SU-DHL-6 (cell line): ENCODE measurements at regions not wholly inside any gene's neighbourhood (a gene's known extent, or its start where the extent isn't known, plus 50 kb on each side); places are given as distances from the start of the nearest gene placed in this dataset.

Experiments used
- H2AFZ ChIP-seq: fragments of 200-600 bp; sonication (generic); 2 replicates; pipeline ENCODE4 v1.6.1; 2014; ENCODE audit warnings: low read depth, mild to moderate bottlenecking, moderate library complexity, mixed read lengths, antibody characterized with exemption, low read length; ENCODE audit not compliant: severe bottlenecking
- H3F3A ChIP-seq: fragments of 200-600 bp; shearing (Covaris generic); 2 replicates; pipeline ENCODE4 v1.6.0; 2016; ENCODE audit warnings: antibody characterized with exemption, mild to moderate bottlenecking; ENCODE audit not compliant: insufficient read depth
- H3K27ac ChIP-seq: fragments of 200-600 bp; sonication (generic); 2 replicates; pipeline ENCODE4 v1.5.1; 2016; ENCODE audit warnings: low read depth, mild to moderate bottlenecking, low read length, moderate library complexity, mixed read lengths
- H3K27me3 ChIP-seq: fragments of 200-600 bp; sonication (generic), shearing (Covaris generic); 2 replicates; pipeline ENCODE4 v1.6.0; 2014; ENCODE audit warnings: mild to moderate bottlenecking, low read length
- H3K36me3 ChIP-seq: fragments of 200-600 bp; sonication (generic); 2 replicates; pipeline ENCODE4 v1.6.1; 2014; ENCODE audit warnings: mild to moderate bottlenecking, low read length, mixed read lengths
- H3K4me2 ChIP-seq: fragments of 300-600, 200-600 bp; shearing (Covaris generic), sonication (generic); 2 replicates; pipeline ENCODE4 v1.6.0; 2014; ENCODE audit warnings: low read length, low read depth, mild to moderate bottlenecking; ENCODE audit not compliant: poor library complexity, severe bottlenecking
- H3K4me3 ChIP-seq: fragments of 200-600 bp; sonication (generic); 2 replicates; pipeline ENCODE4 v1.5.1; 2014; ENCODE audit warnings: antibody characterized with exemption, low read length, mild to moderate bottlenecking, mixed read lengths; ENCODE audit not compliant: insufficient read depth, poor library complexity, severe bottlenecking
- H3K79me2 ChIP-seq: fragments of 200-600 bp; sonication (generic); 2 replicates; pipeline ENCODE4 v1.6.1; 2014; ENCODE audit warnings: mild to moderate bottlenecking, low read length, moderate library complexity; ENCODE audit not compliant: insufficient read depth
- H3K9ac ChIP-seq: fragments of 200-600 bp; sonication (generic); 2 replicates; pipeline ENCODE4 v1.7.0; 2014; ENCODE audit warnings: mild to moderate bottlenecking, low read length
- H3K9me2 ChIP-seq: fragments of 200-600 bp; sonication (generic); replicated peaks from 2 replicates; pipeline ENCODE4 v1.6.1; 2014; ENCODE audit warnings: low read length; ENCODE audit not compliant: insufficient read depth
- H3K9me3 ChIP-seq: fragments of 200-600 bp; sonication (generic); 2 replicates; pipeline ENCODE4 v1.6.1; 2014; ENCODE audit warnings: low read length, mixed read lengths; ENCODE audit not compliant: insufficient read depth
- H4K20me1 ChIP-seq: fragments of 200-600 bp; sonication (generic); 2 replicates; pipeline ENCODE4 v1.6.1; 2014; ENCODE audit warnings: low read depth, mild to moderate bottlenecking, antibody characterized with exemption, low read length, moderate library complexity, mixed read lengths
- CTCF ChIP-seq: fragments of 200-600 bp; sonication (generic); IDR thresholded peaks from one replicate; pipeline ENCODE4 v1.5.1; 2017; ENCODE audit warnings: antibody characterized with exemption, mild to moderate bottlenecking, low read length, moderate library complexity; ENCODE audit not compliant: insufficient read depth, poor library complexity, severe bottlenecking
- EZH2phosphoT487 ChIP-seq: fragments of 200-600 bp; sonication (generic), shearing (Covaris generic); conservative IDR thresholded peaks from 2 replicates; pipeline ENCODE4 v1.6.1; 2018; ENCODE audit warnings: mild to moderate bottlenecking, antibody characterized with exemption, low read length, moderate library complexity, mixed read lengths

- H3K79me2 ChIP-seq, result no peaks in the 10 kb centered on the region
Observed at GRCh38 chr6:1118287-1118647, 193.6 kb upstream of the FOXQ1 start.

GRCh38 chr6:1117530-1118286, 194.2 kb upstream of the FOXQ1 start:
- Histone ChIP-seq H3K79me2 (no peaks in the 10 kb centered on the region), H3K4me2 (no peak overlapping the region), H3K9me3 (no peaks in the 10 kb centered on the region), H2AFZ (no peak overlapping the region), H3K4me3 (no peak overlapping the region), H3K27me3 (no peaks in the 10 kb centered on the region), H3K36me3 (no peaks in the 10 kb centered on the region), H3F3A (no peaks in the 10 kb centered on the region), H3K9ac (no peak overlapping the region), H4K20me1 (no peaks in the 10 kb centered on the region; the same call in 1 of the 2 replicates), H3K27ac (no peak overlapping the region), H3K9me2 (no peaks in the 10 kb centered on the region)
- TF ChIP-seq CTCF, result no peak
- TF ChIP-seq EZH2phosphoT487, result no peak

More at GRCh38 chr6:1118287-1118647, 193.6 kb upstream of the FOXQ1 start:
- Histone ChIP-seq H3K9ac (no peak overlapping the region), H3F3A (no peaks in the 10 kb centered on the region), H3K27ac (no peak overlapping the region), H3K4me3 (no peak overlapping the region), H2AFZ (no peak overlapping the region), H3K36me3 (no peaks in the 10 kb centered on the region), H3K4me2 (no peak overlapping the region), H3K9me2 (no peaks in the 10 kb centered on the region), H3K9me3 (no peaks in the 10 kb centered on the region), H3K27me3 (no peaks in the 10 kb centered on the region), H4K20me1 (no peaks in the 10 kb centered on the region; the same call in 1 of the 2 replicates)
- TF ChIP-seq EZH2phosphoT487 (no peak), CTCF (no peak)

GRCh38 chr6:1116149-1116548, 195.7 kb upstream of the FOXQ1 start:
- no peak overlapping the region for H3K4me2 ChIP-seq
- no peaks in the 10 kb centered on the region for H3K9me3 ChIP-seq
- TF ChIP-seq EZH2phosphoT487, result no peak
- no peak for TF ChIP-seq CTCF

More at GRCh38 chr6:1116149-1116548, 195.7 kb upstream of the FOXQ1 start:
- no peak overlapping the region for H3K27ac ChIP-seq
- no peak overlapping the region for H3K9ac ChIP-seq
- H3K79me2 ChIP-seq, result no peaks in the 10 kb centered on the region
- H4K20me1 ChIP-seq, result no peaks in the 10 kb centered on the region; the same call in 1 of the 2 replicates
- no peaks in the 10 kb centered on the region for H3K36me3 ChIP-seq
- no peak overlapping the region for H3K4me3 ChIP-seq
- no peaks in the 10 kb centered on the region for H3F3A ChIP-seq
- H3K9me2 ChIP-seq, result no peaks in the 10 kb centered on the region
- H2AFZ ChIP-seq, result no peak overlapping the region
- H3K27me3 ChIP-seq, result no peaks in the 10 kb centered on the region
